Keratinocyte (primary cell): ENCODE measurements at regions not wholly inside any gene's neighbourhood (a gene's known extent, or its start where the extent isn't known, plus 50 kb on each side); places are given as distances from the start of the nearest gene placed in this dataset.
"Not testable (repeated sequence)": the region's sequence is repeated elsewhere in the genome, so short reads cannot be mapped to it uniquely, and the experiment has no call there.

Experiments
- DNase-seq: peaks from one replicate; pipeline ENCODE4 v3.0.0-alpha.2; 2011; ENCODE audit warnings: low read depth, missing footprints, low spot score
- FAIRE-seq: peaks from 2 replicates; lab custom pipeline; 2011; peaks lifted over from hg19 to GRCh38; lab: Jason Lieb, UNC
- H2AFZ ChIP-seq: 2 replicates; pipeline ENCODE4 v1.6.0; 2012; ENCODE audit warnings: low read length, control low read depth, inconsistent platforms; ENCODE audit not compliant: control insufficient read depth
- H3K27ac ChIP-seq: 2 replicates; pipeline ENCODE4 v1.5.1; 2011; ENCODE audit warnings: low read length; ENCODE audit not compliant: control insufficient read depth, insufficient read depth
- H3K27me3 ChIP-seq: 3 replicates; pipeline ENCODE4 v1.6.0; 2011; ENCODE audit warnings: low read length; ENCODE audit not compliant: control insufficient read depth, insufficient read depth; ENCODE audit errors: extremely low read depth
- H3K36me3 ChIP-seq, 2 experiments: 2 replicates in 1 of 2; 3 replicates in 1 of 2; pipeline ENCODE4 v1.5.1; 2011; ENCODE audit warnings: low read length in 2 of 2, mild to moderate bottlenecking in 1 of 2; ENCODE audit not compliant: control insufficient read depth in 2 of 2, insufficient read depth in 2 of 2; ENCODE audit errors: extremely low read depth in 1 of 2
- H3K4me1 ChIP-seq: 3 replicates; pipeline ENCODE4 v1.5.1; 2011; ENCODE audit warnings: low read length; ENCODE audit not compliant: control insufficient read depth, insufficient read depth; ENCODE audit errors: extremely low read depth
- H3K4me2 ChIP-seq: 3 replicates; pipeline ENCODE4 v1.6.0; 2011; ENCODE audit warnings: low read depth, low read length; ENCODE audit not compliant: control insufficient read depth, insufficient read depth; ENCODE audit errors: extremely low read depth
- H3K4me3 ChIP-seq, 3 experiments: fragments of 200-600 bp in 1 of 3; sonication (generic) in 1 of 3; 2 replicates in 2 of 3; 3 replicates in 1 of 3; pipeline ENCODE4 v1.5.1; 2011 to 2016; ENCODE audit warnings: low read length in 3 of 3, mild to moderate bottlenecking in 3 of 3, control low read depth in 2 of 3, inconsistent platforms in 1 of 3, low read depth in 1 of 3, mixed read lengths in 1 of 3, mixed run types in 1 of 3, moderate library complexity in 1 of 3; ENCODE audit not compliant: control insufficient read depth in 2 of 3, insufficient read depth in 2 of 3; ENCODE audit errors: extremely low read depth in 1 of 3
- H3K79me2 ChIP-seq: 2 replicates; pipeline ENCODE4 v1.6.0; 2012; ENCODE audit warnings: low read length; ENCODE audit not compliant: control insufficient read depth, insufficient read depth
- H3K9ac ChIP-seq: 3 replicates; pipeline ENCODE4 v1.6.0; 2011; ENCODE audit warnings: low read length; ENCODE audit not compliant: control insufficient read depth, insufficient read depth; ENCODE audit errors: extremely low read depth
- H3K9me1 ChIP-seq: 3 replicates; pipeline ENCODE4 v1.6.0; 2011; ENCODE audit warnings: low read length; ENCODE audit not compliant: control insufficient read depth, insufficient read depth; ENCODE audit errors: extremely low read depth
- H3K9me3 ChIP-seq: 2 replicates; pipeline ENCODE4 v1.5.1; 2012; ENCODE audit warnings: low read depth, low read length; ENCODE audit not compliant: control insufficient read depth
- H4K20me1 ChIP-seq: 3 replicates; pipeline ENCODE4 v1.6.0; 2011; ENCODE audit warnings: low read length; ENCODE audit not compliant: control insufficient read depth, insufficient read depth; ENCODE audit errors: extremely low read depth
- CTCF ChIP-seq, 3 experiments: IDR thresholded peaks in 1 of 3; conservative IDR thresholded peaks in 1 of 3; optimal IDR thresholded peaks in 1 of 3; 2 replicates in 2 of 3; 3 replicates in 1 of 3; pipeline versions ENCODE3 to v1.5.1; 2011; ENCODE audit warnings: low read length in 3 of 3, mild to moderate bottlenecking in 3 of 3, moderate library complexity in 2 of 3, control low read depth in 1 of 3, inconsistent platforms in 1 of 3; ENCODE audit not compliant: insufficient read depth in 2 of 3; ENCODE audit errors: extremely low read depth in 1 of 3
- EZH2 ChIP-seq: IDR thresholded peaks from one replicate; pipeline ENCODE4 v1.6.1; 2012; ENCODE audit warnings: inconsistent platforms, mild to moderate bottlenecking, low read length, moderate library complexity
- dilution Hi-C: fragments of 300-500 bp; cut with MboI; formaldehyde crosslinking; loops from one replicate; pipeline ENCODE4 v1.7.0; 2020; ENCODE audit warnings: low sequenced_read_pairs; ENCODE audit not compliant: extremely low pct_ligation_motif_present

- H4K20me1 ChIP-seq = no peaks in the 10 kb centered on the region
- H3K27ac ChIP-seq = no peak overlapping the region
- no peak for DNase-seq
- no peak overlapping the region for H2AFZ ChIP-seq
- H3K79me2 ChIP-seq = no peaks in the 10 kb centered on the region
- FAIRE-seq = no peak
- peaks cover 2% of the 10 kb centered on the region for H3K9me3 ChIP-seq
- H3K9ac ChIP-seq = no peak overlapping the region
- dilution Hi-C loops = no loop called here
- no peaks in the 10 kb centered on the region for H3K27me3 ChIP-seq
- no peaks in the 10 kb centered on the region for H3K36me3 ChIP-seq
- H3K4me1 ChIP-seq = no peaks in the 10 kb centered on the region
- no peak overlapping the region for H3K4me2 ChIP-seq
- no peak overlapping the region for H3K4me3 ChIP-seq
- TF ChIP-seq CTCF (optimal IDR thresholded peaks at IDR 0.05 in 1 of 3, IDR thresholded peaks at IDR 0.05 in 1 of 3, conservative IDR thresholded peaks at IDR 0.05 in 1 of 3; ENCODE audit: extremely low read depth in 1 of 3, insufficient read depth in 2 of 3, low read length in 3 of 3) (no peak), EZH2 (no peak)
- no peaks in the 10 kb centered on the region for H3K9me1 ChIP-seq
These were observed 71.9 kb upstream of the ANKRD30A start for GRCh38 chr10:37053476-37053875.

GRCh38 chr10:37049982-37050381 is 75.4 kb upstream of the ANKRD30A start:
- DNase-seq, H3K9me3 ChIP-seq, H3K27ac ChIP-seq, FAIRE-seq, H3K27me3 ChIP-seq, H3K79me2 ChIP-seq, H4K20me1 ChIP-seq, dilution Hi-C loops, H3K4me1 ChIP-seq, H3K4me2 ChIP-seq, H3K4me3 ChIP-seq, H3K36me3 ChIP-seq, H3K9me1 ChIP-seq, H2AFZ ChIP-seq, H3K9ac ChIP-seq: not testable (repeated sequence)

GRCh38 chr10:37044319-37044718 is 81.1 kb upstream of the ANKRD30A start:
- H3K36me3 ChIP-seq, H3K9me3 ChIP-seq, H4K20me1 ChIP-seq, DNase-seq, H3K4me2 ChIP-seq, H2AFZ ChIP-seq, dilution Hi-C loops, H3K4me3 ChIP-seq, H3K9ac ChIP-seq, H3K27ac ChIP-seq, H3K79me2 ChIP-seq, H3K4me1 ChIP-seq, FAIRE-seq, H3K27me3 ChIP-seq, H3K9me1 ChIP-seq: not testable (repeated sequence)
